H9 (cell line): ENCODE measurements at regions not wholly inside any gene's neighbourhood (a gene's known extent, or its start where the extent isn't known, plus 50 kb on each side); places are given as distances from the start of the nearest gene placed in this dataset.
A peak's percentile ranks its signal among the peaks of the same experiment; 100 is the strongest.

Experiments used
- DNase-seq: peaks from one replicate; pipeline ENCODE4 v3.0.0-alpha.2; 2017
- H2AFZ ChIP-seq: one replicate; pipeline ENCODE4 v1.6.1; 2013; ENCODE audit warnings: mild to moderate bottlenecking, low read length, control low read depth, moderate library complexity
- H2AK5ac ChIP-seq: 2 replicates; pipeline ENCODE4 v1.6.1; 2013; ENCODE audit warnings: low read length, control low read depth, mixed read lengths; ENCODE audit not compliant: insufficient read length
- H2BK120ac ChIP-seq: one replicate; pipeline ENCODE4 v1.6.1; 2013; ENCODE audit warnings: low read depth, mild to moderate bottlenecking, low read length, control low read depth, inconsistent platforms; ENCODE audit not compliant: poor library complexity, severe bottlenecking
- H2BK12ac ChIP-seq: 2 replicates; pipeline ENCODE4 v1.6.1; 2013; ENCODE audit warnings: low read length, control low read depth, mixed read lengths, low read depth; ENCODE audit not compliant: insufficient read length
- H2BK15ac ChIP-seq: 2 replicates; pipeline ENCODE4 v1.6.1; 2013; ENCODE audit warnings: low read depth, low read length, control low read depth
- H2BK20ac ChIP-seq: one replicate; pipeline ENCODE4 v1.6.1; 2013; ENCODE audit warnings: low read depth, mild to moderate bottlenecking, low read length, control low read depth, inconsistent platforms; ENCODE audit not compliant: poor library complexity, severe bottlenecking
- H2BK5ac ChIP-seq: 2 replicates; pipeline ENCODE4 v1.6.1; 2013; ENCODE audit warnings: low read length, control low read depth, mixed read lengths; ENCODE audit not compliant: insufficient read length
- H3K14ac ChIP-seq: 2 replicates; pipeline ENCODE4 v1.6.1; 2013; ENCODE audit warnings: low read length, control low read depth; ENCODE audit not compliant: insufficient read depth
- H3K18ac ChIP-seq: 2 replicates; pipeline ENCODE4 v1.6.1; 2013; ENCODE audit warnings: low read depth, mild to moderate bottlenecking, mixed read lengths, low read length, control low read depth; ENCODE audit not compliant: insufficient read length
- H3K23ac ChIP-seq: 2 replicates; pipeline ENCODE4 v1.6.1; 2013; ENCODE audit warnings: low read length, control low read depth, mixed read lengths, low read depth; ENCODE audit not compliant: insufficient read length
- H3K23me2 ChIP-seq: 2 replicates; pipeline ENCODE4 v1.6.1; 2013; ENCODE audit warnings: low read depth, mild to moderate bottlenecking, mixed read lengths, low read length, control low read depth; ENCODE audit not compliant: insufficient read length, poor library complexity, severe bottlenecking
- H3K27ac ChIP-seq: 2 replicates; pipeline ENCODE4 v1.5.1; 2013; ENCODE audit warnings: low read length, control low read depth, mixed read lengths, low read depth; ENCODE audit not compliant: insufficient read length
- H3K27me3 ChIP-seq: 2 replicates; pipeline ENCODE4 v1.6.1; 2013; ENCODE audit warnings: low read length, control low read depth, inconsistent platforms; ENCODE audit not compliant: insufficient read depth
- H3K4ac ChIP-seq: 2 replicates; pipeline ENCODE4 v1.6.1; 2013; ENCODE audit warnings: low read depth, mild to moderate bottlenecking, control low read depth, inconsistent platforms, low read length, moderate library complexity
- H3K4me1 ChIP-seq: 2 replicates; pipeline ENCODE4 v1.6.1; 2013; ENCODE audit warnings: low read length, control low read depth, inconsistent platforms; ENCODE audit not compliant: insufficient read depth
- H3K4me2 ChIP-seq: 2 replicates; pipeline ENCODE4 v1.6.1; 2013; ENCODE audit warnings: low read length, control low read depth, mixed read lengths; ENCODE audit not compliant: insufficient read length, insufficient read depth
- H3K56ac ChIP-seq: 2 replicates; pipeline ENCODE4 v1.6.1; 2013; ENCODE audit warnings: low read depth, mild to moderate bottlenecking, mixed read lengths, low read length, control low read depth; ENCODE audit not compliant: insufficient read length
- H3K79me1 ChIP-seq: 2 replicates; pipeline ENCODE4 v1.6.1; 2013; ENCODE audit warnings: low read depth, mild to moderate bottlenecking, moderate library complexity, low read length, control low read depth, inconsistent platforms; ENCODE audit not compliant: insufficient read depth, poor library complexity, severe bottlenecking
- H3K79me2 ChIP-seq: 2 replicates; pipeline ENCODE4 v1.6.1; 2013; ENCODE audit warnings: low read length, control low read depth, inconsistent platforms; ENCODE audit not compliant: insufficient read depth
- H3K9ac ChIP-seq: 2 replicates; pipeline ENCODE4 v1.6.1; 2013; ENCODE audit warnings: low read length, control low read depth, mixed read lengths; ENCODE audit not compliant: insufficient read length; ENCODE audit errors: extremely low read depth
- H3K9me3 ChIP-seq: one replicate; pipeline ENCODE4 v1.6.1; 2013; ENCODE audit warnings: low read depth, low read length, inconsistent platforms; ENCODE audit not compliant: control insufficient read depth
- H3T11ph ChIP-seq: one replicate; pipeline ENCODE4 v1.6.1; 2013; ENCODE audit warnings: mild to moderate bottlenecking, low read length, control low read depth, inconsistent platforms
- H4K20me1 ChIP-seq: one replicate; pipeline ENCODE4 v1.6.1; 2013; ENCODE audit not compliant: control insufficient read depth, insufficient read length, insufficient read depth
- H4K5ac ChIP-seq: 2 replicates; pipeline ENCODE4 v1.6.1; 2013; ENCODE audit warnings: low read depth, mild to moderate bottlenecking, mixed read lengths, low read length, control low read depth; ENCODE audit not compliant: insufficient read length
- H4K8ac ChIP-seq: replicated peaks from 2 replicates; pipeline ENCODE4 v1.6.1; 2013; ENCODE audit warnings: low read length, control low read depth, mixed read lengths, low read depth; ENCODE audit not compliant: insufficient read length
- H4K91ac ChIP-seq: 2 replicates; pipeline ENCODE4 v1.6.1; 2013; ENCODE audit warnings: low read depth, mild to moderate bottlenecking, moderate library complexity, mixed read lengths, low read length, control low read depth; ENCODE audit not compliant: insufficient read length
- H3K27ac Mint-ChIP-seq, 3 experiments: 2 replicates in 2 of 3; 3 replicates in 1 of 3; pipeline ENCODE4 v1.8.0; 2020 to 2021; ENCODE audit warnings: mixed read lengths in 3 of 3, mild to moderate bottlenecking in 1 of 3, moderate library complexity in 1 of 3
- H3K27me3 Mint-ChIP-seq: 2 replicates; pipeline ENCODE4 v1.8.0; 2021; ENCODE audit warnings: low read depth, mild to moderate bottlenecking, moderate library complexity, mixed read lengths
- H3K36me3 Mint-ChIP-seq, 3 experiments: 2 replicates in 2 of 3; 3 replicates in 1 of 3; pipeline ENCODE4 v1.8.0; 2020 to 2021; ENCODE audit warnings: low read depth in 3 of 3, mixed read lengths in 3 of 3; ENCODE audit not compliant: insufficient read depth in 1 of 3
- H3K4me1 Mint-ChIP-seq, 2 experiments: 2 replicates each; pipeline ENCODE4 v1.8.0; 2020; ENCODE audit warnings: mixed read lengths in 2 of 2
- H3K4me3 Mint-ChIP-seq, 2 experiments: 2 replicates in 1 of 2; 3 replicates in 1 of 2; pipeline ENCODE4 v1.8.0; 2020 to 2021; ENCODE audit warnings: mild to moderate bottlenecking in 2 of 2, mixed read lengths in 2 of 2, moderate library complexity in 1 of 2
- H3K9me3 Mint-ChIP-seq, 2 experiments: 2 replicates in 1 of 2; 3 replicates in 1 of 2; pipeline ENCODE4 v1.8.0; 2020; ENCODE audit warnings: mild to moderate bottlenecking in 2 of 2, mixed read lengths in 2 of 2, moderate library complexity in 1 of 2
- WGBS: extraction: QIAGEN DNeasy Blood & Tissue Kit; methylation state at CpG from one replicate; pipeline ENCODE4 v1.1.7; 2013; ENCODE audit warnings: missing lambda C conversion rate, low lambda C conversion rate, mixed read lengths; ENCODE audit not compliant: insufficient read length; ENCODE audit errors: extremely low coverage; 5-methylcytosine and 5-hydroxymethylcytosine counted together
- TF ChIP-seq, protein P1 (sequence below): fragments of 200-600 bp; sonication (generic); conservative IDR thresholded peaks from 3 replicates; pipeline ENCODE4 v1.8.0; 2021; ENCODE audit warnings: antibody characterized with exemption, mild to moderate bottlenecking

DNA sequence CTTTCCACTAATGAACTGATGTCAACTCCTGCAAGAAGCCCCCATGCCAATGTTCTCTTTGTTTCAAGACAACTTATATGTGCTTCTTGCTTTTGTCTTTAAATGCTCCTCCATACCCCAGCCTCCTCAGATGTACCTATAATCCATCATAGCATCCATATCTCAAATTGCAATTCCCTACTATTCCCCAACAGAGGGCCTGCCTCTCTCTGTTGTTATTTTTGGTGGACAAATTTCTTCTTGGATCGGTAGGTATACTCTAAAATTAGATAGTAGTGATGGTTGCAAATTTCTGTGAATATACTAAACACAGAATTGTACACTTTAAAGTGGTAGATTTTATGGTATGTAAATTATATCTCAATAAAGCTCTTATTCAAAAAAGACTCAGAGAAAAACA lies 820.1 kb downstream of the METTL4 start:
- Histone ChIP-seq H2BK5ac (no peak overlapping the region), H3K4me1 (no peaks in the 10 kb centered on the region), H3K4ac (no peak overlapping the region), H3K9ac (no peak overlapping the region), H3K18ac (no peak overlapping the region), H3K27ac (no peak overlapping the region), H4K20me1 (no peaks in the 10 kb centered on the region), H4K8ac (no peak overlapping the region), H3K9me3 (no peaks in the 10 kb centered on the region), H3K14ac (no peak overlapping the region), H2BK12ac (no peak overlapping the region), H3K56ac (no peak overlapping the region), H3K27me3 (no peaks in the 10 kb centered on the region), H4K91ac (no peak overlapping the region), H2BK15ac (no peak overlapping the region), H3K4me2 (no peak overlapping the region), H3K23ac (no peak overlapping the region), H4K5ac (no peak overlapping the region), H2BK20ac (no peak overlapping the region), H2AFZ (no peak overlapping the region), H3K79me1 (no peaks in the 10 kb centered on the region), H3T11ph (no peak overlapping the region), H3K79me2 (no peaks in the 10 kb centered on the region), H2BK120ac (no peak overlapping the region), H3K23me2 (no peaks in the 10 kb centered on the region), H2AK5ac (no peak overlapping the region)
- no peaks in the 10 kb centered on the region for H3K36me3 Mint-ChIP-seq
- H3K4me3 Mint-ChIP-seq, result no peak overlapping the region
- peaks cover 0 to 6% of the 10 kb centered on the region in 2 experiments; a peak in 1 of 5 replicates for H3K9me3 Mint-ChIP-seq
- no CpG with 5 or more reads among the region's 1 CpG for WGBS
- no peak for DNase-seq
- H3K27ac Mint-ChIP-seq, result no peak overlapping the region
- peaks cover 1% of the 10 kb centered on the region for H3K27me3 Mint-ChIP-seq
- H3K4me1 Mint-ChIP-seq, result no peaks in the 10 kb centered on the region
- TF ChIP-seq, protein P1, sequence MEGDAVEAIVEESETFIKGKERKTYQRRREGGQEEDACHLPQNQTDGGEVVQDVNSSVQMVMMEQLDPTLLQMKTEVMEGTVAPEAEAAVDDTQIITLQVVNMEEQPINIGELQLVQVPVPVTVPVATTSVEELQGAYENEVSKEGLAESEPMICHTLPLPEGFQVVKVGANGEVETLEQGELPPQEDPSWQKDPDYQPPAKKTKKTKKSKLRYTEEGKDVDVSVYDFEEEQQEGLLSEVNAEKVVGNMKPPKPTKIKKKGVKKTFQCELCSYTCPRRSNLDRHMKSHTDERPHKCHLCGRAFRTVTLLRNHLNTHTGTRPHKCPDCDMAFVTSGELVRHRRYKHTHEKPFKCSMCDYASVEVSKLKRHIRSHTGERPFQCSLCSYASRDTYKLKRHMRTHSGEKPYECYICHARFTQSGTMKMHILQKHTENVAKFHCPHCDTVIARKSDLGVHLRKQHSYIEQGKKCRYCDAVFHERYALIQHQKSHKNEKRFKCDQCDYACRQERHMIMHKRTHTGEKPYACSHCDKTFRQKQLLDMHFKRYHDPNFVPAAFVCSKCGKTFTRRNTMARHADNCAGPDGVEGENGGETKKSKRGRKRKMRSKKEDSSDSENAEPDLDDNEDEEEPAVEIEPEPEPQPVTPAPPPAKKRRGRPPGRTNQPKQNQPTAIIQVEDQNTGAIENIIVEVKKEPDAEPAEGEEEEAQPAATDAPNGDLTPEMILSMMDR, result peak; percentile 42; the same call in 1 of the 3 replicates
